SK-N-MC (cell line): ENCODE measurements at regions not wholly inside any gene's neighbourhood (a gene's known extent, or its start where the extent isn't known, plus 50 kb on each side); places are given as distances from the start of the nearest gene placed in this dataset.
"Not testable (repeated sequence)": the region's sequence is repeated elsewhere in the genome, so short reads cannot be mapped to it uniquely, and the experiment has no call there.

Experiments
- EZH2 ChIP-seq: fragments of 200-600 bp; sonication (generic); IDR thresholded peaks from one replicate; pipeline ENCODE4 v1.6.1; 2017; ENCODE audit warnings: antibody characterized with exemption
- POLR2AphosphoS5 ChIP-seq: IDR thresholded peaks from 2 replicates; pipeline ENCODE4 v1.6.1; 2012; ENCODE audit warnings: mild to moderate bottlenecking, low read depth, low read length, borderline replicate concordance

GRCh38 chr13:111696121-111696520 lies 370.8 kb upstream of the SOX1 start:
- TF ChIP-seq POLR2AphosphoS5, EZH2: not testable (repeated sequence)
